ENCODE measurements at regions not wholly inside any gene's neighbourhood (a gene's known extent, or its start where the extent isn't known, plus 50 kb on each side); places are given as distances from the start of the nearest gene placed in this dataset.
A peak's percentile ranks its signal among the peaks of the same experiment; 100 is the strongest.

DNA sequence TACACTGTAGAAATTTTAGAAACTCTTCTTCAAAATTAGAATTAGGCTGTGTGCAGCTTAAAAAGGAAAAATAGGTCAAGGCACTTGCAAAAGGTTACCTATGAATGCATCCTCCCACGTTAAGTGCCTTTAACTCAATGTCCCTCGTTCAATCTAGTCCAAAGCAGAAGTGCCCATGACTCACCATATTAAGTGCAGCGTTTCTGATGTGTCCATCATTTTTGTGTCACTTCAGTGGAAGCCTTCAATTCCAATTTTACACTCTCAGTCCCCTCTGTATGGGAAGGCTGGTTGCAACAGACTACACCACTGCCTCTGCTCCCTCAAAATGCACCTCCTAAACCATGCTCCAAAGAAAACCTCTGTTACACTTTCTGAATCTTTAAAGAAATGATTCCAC, 53.4 kb downstream of the FOXB1 start:
- no peak for DNase-seq (ENCODE audit: low read depth, low spot score)

DNA sequence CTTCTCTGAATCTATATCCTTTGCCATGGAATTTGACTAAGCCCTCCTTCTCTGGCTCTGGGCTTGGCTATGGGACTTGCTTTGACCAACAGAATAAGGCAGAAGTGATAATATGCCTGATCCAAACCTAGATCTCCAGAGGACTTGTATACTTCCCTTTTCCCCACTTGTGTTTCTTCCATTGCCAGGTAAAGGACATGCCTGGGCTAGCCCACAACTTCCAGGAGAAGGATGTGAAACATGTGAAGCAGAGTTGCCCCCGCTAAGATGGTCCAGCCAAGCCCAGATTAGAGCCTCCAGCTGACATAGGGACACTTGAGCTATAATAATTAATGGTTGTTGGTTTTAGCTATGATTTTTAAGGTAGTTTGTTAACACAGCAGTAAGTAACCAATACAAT, 55.1 kb downstream of the FOXB1 start:
- DNase-seq (ENCODE audit: low read depth, low spot score): no peak

DNA sequence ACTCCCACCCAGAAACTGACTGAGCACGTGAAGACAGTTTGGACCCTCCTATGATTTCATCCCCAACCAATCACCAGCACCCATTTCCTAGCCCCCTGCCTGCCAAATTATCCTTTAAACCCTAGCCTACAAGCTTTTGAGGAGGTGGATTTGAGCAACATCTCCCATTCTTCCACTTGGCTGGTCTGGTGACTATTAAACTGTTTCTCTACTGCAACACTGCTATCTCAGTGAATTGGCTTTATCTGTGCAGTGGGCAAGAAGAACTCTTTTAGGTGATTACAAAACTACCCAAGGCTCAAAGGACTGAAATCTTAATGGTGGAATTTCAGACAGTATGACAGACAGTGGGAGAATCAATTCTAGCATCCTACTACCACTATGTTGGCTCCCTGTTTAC, 57.6 kb downstream of the FOXB1 start:
- no peak for DNase-seq (ENCODE audit: low read depth, low spot score)

DNA sequence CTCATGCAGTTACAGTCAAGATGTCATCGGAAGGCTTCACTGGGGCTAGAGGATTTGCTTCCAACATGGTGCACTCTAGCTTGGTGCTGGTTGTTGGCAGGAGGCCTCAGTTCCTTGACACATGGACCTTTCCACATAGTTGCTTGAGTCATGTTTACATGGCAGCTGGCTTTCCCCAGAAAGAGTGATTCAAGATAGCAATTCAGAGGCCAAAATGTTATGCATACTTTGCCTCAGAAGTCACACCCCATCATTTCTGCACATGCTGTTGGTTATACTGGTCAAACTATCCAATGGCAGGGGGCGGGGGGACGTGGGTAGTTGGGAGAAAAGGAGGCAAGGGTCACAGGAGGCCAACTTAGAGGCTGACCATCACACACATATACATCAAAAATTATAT, 58.7 kb downstream of the FOXB1 start:
- DNase-seq (ENCODE audit: low read depth, low spot score): peak; percentile 20

DNA sequence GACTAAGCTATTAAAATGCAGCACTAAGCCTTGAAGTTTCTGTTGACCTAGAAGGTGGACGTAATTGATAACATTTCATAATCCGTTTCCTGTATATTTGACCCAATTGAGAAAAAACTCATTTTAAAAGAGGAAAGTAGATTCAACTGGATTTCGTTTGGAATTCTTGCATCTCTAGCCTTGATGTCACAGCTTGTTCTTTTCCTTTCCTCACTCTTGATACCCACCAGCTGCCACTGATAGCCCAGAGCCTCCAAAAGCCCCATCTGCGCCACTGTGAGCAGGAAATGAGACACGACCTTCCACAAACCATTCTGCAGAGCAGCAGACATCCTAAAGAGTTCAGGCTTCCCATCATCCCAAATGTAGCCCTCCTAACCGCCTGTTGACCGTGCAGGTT, 61.8 kb downstream of the FOXB1 start:
- no peak for DNase-seq (ENCODE audit: low read depth, low spot score)

DNA sequence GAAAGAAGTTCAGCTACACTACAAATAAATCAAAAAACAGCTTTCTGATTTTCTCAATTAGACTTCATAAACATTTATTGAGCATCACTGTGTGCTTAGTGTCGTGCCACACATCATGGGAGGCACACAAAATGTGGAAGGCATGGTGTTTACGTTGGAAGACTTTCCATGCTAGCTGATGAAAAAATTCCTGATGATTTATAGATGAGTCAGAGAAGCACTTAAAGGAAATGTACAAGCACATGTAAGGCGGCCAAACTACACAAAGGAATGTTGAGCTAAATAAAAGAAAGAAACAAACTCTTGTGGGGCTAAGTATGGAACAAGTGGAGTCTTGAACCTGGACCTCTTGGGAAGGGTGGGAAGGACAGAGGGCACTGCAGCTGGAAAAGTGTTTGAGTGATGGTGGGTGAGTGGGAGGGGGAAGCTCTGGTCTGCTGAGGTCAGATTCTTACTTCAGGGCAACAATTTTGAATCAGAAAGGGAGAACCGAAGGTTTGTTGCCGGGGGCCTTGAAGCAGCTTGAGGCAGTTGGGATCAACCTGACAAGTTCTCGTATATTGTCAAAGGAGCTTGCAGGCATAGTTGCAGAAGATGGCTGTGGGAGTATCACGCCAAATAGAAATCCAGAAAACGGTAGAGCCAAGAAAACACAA, 66.9 kb downstream of the FOXB1 start:
- peak; percentile 70 for DNase-seq (ENCODE audit: low read depth, low spot score)

DNA sequence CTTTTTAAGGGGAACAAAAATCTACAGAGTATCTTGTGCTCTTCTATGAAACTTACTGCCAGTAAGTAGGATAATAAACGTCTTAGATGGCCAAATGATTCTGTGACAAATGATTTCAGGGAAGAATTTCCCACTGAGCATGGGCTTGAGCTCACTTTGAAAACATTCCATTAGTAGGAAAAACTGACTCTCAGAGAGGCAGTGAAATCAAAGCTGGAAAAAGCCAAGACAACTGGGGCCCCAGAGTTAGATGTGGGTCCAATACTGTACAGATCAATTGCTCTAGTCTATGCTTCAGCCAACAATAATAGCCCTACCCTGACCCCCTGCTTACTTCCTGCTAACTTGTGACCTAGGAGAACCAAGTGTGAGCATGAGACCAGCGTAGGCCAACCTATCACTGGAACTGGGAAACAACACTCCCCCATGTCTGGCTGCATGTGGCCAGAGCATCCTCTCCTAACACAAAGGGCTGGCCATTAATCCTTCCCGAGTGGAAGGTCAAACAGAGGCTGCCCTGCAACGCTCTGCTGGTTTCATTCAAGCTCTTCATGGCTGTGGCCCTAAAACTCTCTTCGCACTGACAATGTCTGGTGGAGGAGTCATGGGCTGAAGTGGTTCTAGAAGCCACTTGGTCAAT, 68.8 kb downstream of the FOXB1 start:
- no peak for DNase-seq (ENCODE audit: low read depth, low spot score)

DNA sequence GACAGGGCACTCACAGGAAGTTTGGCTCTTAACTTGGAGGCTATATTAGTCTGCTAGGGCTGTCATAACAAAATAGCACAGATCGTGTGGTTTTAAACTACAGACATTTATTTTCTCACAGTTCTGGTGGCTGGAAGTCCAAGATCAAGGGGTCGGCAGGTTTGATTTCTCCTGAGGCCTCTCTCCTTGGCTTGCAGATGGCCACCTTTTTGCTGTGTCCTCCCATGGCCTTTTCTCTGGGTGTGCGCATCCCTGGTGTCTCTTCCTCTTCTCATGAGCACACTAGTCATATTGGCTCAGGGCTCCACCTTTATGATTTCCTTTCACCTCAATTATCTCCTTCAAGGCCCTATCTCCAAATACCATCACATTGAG, 69.3 kb downstream of the FOXB1 start:
- no peak for DNase-seq (ENCODE audit: low read depth, low spot score)

DNA sequence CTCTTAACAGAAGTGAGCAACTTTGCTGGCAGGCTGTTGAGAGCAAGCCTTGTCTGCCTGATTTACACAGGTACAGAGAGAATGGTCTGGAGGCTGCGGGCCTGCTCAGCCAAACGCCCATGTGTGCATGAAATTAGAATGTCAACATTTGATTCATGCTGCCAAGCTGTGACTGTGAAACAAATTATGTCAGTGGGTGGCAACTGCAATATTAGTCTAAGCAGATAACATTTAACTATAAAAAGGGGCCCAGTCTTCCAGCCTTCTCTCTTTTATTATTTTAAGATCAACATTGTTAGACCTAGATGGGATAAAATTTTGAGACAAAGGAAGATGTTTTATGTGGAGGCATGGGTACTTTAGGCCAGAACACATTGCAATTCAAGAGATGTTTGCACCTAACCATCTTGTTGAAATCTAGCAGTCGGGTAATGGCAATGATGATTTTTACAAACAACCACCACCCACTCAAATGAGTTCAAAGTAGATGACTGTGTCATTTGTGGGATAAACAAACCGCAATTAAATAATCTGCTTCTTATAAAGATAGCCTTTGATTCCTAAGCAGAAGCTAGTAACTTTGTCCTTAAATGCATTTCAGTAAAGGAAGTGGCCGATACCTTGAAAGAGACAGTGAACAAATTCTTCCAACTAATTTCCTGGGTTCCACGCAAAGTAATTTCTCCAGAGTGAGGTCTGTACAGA, 70.2 kb downstream of the FOXB1 start:
- peak; percentile 49 for DNase-seq (ENCODE audit: low read depth, low spot score)

DNA sequence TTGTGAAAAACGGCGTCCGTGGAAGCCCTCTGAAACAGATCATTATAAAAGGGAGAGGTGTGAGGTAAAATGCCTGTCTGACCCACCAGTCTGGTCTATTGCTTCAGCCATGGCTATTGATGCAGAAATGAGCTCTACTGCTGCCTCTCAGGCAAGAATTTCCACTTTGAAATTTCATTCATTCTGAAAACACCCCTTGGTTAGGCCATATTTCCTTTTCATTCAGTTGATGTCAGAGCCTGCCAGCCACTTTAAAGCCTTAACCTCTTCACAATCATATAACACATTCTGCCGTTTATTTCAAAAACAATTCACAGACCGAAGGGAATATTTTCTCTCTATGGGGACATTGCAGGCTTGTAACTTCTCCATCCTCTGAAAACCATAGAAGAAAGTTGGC, 71.9 kb downstream of the FOXB1 start:
- no peak for DNase-seq (ENCODE audit: low read depth, low spot score)

DNA sequence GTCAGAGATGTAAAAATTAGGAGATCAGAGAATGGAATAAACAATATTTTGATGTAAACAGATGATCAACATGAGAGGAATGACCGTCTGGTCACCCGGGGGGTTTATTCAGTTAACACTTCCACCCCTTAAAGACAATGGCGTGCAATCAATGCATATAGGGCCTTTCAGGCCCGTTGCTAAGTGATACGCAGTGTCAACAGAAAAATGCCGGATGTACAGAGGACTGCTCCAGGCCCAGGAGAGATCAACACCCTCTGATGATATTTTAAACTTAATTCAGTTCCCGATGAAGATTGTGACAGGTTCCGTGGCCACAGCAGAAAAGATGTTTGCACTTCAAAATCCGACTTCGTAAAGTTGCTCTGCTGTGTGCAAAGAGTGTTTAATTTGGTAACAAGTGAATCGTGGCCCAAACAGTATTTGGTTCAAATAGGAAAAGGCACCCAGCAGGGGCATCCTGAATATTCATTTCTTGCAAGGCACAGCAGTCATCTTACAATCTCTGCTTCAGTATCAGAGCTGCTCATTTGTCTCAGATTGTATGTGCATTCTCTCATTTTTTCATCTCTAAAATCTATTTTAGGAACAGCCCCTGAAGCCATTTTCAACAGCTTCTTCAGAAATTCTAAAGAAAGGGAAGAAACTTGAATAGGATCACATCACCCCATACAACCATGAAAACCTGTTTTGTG, 72.6 kb downstream of the FOXB1 start:
- no peak for DNase-seq (ENCODE audit: low read depth, low spot score)

DNA sequence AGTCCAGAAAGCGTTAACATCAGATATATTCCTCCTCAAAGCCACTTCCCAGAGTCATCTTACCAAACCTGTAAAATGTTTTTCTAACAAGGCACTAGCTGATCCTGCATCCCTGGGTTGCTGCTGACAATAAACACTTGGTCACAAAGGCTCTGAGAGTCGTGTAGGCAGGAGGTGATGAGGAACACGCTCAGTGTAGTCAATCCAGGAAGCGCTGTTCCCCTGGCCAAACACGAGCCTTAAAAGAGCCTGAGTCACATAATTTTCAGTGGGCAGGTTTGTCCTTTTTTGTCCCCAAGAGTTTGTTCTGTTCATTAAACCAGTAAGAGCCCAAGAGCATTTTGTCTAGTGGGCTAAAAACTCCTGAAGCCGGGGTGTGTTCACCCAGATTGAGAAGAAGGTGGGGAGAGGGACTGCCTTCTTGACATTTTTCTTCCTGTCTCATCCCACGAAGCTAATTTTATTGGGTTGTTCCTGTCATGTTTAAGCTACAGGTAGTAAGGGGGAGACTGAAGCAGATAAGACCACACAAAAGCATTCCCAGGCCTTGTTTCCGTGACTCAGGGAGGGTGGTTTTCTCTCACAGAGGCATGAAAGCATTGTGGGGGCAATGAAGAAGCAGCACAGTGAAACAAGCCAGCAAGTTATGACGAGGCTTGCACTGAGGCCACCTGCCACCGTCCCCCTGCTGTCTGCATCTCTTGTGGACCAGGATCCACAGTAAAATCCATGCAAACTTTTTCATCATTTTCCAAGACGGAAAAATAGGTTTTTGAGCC, 73.7 kb downstream of the FOXB1 start:
- DNase-seq (ENCODE audit: low read depth, low spot score): no peak

DNA sequence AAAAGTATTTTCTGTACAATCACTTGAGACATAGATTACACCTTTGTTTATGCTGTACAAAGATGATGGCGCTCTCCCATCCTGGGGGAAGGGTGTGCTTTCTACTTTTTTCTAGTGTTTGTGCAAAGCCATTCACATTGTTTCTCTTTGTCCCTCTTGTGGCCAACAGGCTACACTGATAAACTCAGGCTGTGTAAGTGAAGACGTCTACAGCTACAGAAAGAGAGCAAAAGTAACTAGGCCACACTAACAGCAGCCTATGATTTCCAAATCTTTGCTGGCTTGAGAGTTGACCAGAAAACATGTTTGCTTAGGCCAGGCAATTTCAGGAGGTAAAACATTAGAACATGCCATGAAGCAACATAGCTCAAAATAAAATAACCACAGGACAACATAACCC, 75.1 kb downstream of the FOXB1 start:
- DNase-seq (ENCODE audit: low read depth, low spot score): no peak

DNA sequence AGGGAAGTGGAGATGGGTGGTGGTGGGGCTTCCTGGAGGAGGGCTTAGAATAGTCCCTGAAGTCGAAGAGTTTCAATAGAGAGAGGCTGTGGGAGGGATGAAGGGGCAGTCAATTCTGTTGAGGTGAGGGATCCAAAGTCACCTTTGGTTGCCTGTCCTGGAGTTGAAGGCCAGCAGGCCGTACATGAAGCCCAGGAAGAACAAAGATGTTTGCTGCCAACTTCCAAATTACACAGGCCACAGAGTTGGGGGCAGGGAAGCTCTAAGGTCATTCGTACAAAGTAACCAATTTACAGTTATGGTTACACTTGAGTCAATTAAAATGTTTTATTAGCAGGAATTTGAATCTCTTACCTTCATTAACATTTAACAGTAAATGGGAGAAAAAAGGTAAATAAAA, 77.9 kb downstream of the FOXB1 start:
- DNase-seq (ENCODE audit: low read depth, low spot score): no peak

DNA sequence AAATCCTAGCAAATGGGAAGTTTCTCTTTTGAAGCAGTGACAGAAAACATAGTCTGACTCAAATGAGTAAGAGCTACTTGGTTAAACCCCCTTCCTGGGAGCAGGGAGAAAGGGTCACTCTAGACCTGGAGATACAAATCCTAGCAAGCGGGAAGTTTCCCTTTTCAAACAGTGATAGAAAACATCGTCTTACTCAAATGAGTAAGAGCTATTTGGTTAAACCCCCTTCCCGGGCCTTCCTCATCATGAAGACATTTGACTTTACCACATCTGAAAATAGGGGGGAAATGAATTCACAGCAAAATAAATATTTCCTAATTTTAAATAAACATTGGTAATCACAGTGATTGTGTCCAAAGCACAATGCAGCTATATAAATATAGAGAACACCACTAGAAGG, 79.2 kb downstream of the FOXB1 start:
- no peak for DNase-seq (ENCODE audit: low read depth, low spot score)

DNA sequence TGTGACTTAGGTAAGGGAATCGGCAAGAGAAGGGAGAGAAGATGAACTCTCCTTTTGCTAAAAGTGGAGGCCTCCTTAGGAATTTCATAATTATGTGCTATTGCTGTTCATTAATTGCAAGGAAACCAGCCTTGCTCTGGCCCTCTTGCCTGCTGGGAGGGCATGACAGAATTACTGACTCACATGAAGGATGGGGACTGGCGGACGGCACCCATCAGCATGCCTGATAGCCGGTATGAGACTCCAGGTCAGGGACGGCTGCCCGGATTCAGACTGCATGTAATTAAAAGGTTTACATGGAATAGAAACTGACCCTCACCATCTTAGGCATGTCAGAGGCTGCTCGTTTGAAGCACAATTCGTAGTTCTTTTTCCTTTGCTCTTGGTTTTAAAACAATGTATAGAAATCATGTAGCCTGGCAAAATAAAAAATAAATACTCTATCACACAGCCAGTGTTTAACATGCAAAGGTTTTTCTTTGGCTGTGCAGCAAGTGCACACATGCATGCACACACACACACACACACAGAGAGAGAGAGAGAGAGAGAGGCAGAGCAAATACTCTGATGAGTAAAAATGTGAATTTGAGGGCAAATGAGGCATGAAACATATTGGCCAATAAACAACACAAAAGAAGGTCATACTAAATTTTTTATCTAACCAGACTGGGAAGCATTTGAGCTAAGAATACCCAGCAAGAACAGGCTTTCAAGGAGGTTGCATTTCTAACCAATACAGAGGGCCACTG, 82.7 kb downstream of the FOXB1 start:
- peak; percentile 39 for DNase-seq (ENCODE audit: low read depth, low spot score)

DNA sequence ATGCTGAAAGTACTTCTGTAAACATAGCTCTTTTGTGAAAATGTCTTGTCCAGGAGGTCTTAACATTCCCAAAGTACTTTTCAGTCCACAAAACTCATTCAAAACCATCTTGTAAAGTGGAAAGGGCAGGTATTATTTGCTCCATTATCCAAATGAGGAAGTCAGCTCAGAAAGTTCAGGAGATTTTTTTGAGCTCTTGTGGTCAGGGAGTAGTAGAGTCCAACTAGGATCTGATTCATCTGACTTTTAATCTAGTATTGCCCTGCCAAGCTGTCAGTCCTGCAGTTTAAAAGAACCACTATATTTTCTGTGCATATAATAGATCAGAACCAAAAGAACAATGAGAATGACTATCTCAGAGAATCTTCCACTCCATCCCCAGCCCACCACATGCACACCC, 83.5 kb downstream of the FOXB1 start:
- peak; percentile 34 for DNase-seq (ENCODE audit: low read depth, low spot score)

DNA sequence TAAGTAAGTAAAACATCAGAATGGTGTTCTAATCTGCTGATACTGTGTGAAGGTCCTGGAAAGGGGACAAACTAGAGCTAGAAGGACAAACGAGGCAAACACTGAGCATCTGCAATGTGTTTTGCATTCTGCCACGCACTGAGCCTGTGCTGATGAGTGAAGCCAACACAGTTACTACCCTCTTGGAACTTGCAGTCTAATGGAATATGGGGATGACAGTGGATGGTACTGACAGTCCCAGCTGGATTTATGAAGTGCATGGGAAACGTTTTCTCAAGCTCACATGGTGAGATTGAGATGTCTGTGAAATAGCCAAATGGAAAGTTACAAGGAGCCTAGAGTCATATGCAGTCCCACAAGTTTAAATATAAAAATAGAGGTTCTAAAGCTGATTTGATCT, 86.6 kb downstream of the FOXB1 start:
- DNase-seq (ENCODE audit: low read depth, low spot score): no peak

DNA sequence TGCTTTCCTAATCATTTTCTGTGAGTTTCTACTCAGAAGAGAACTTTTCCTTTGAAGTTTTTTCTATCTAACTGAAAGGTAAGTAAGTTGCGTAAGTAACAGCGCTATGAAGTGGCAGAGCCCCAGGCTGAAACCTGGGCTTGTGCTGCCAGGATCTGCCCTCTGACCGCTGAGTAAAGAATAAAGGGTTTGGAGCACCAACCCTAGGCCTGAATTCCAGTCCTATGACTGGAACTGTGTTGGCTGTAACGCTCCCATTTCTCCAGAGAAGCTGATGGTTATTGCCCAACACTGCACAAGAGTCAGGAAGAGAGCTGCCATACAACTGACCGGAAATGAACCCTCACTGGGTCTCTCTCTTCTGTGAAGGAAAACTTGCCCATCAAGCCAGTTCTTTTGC, 87.0 kb downstream of the FOXB1 start:
- peak; percentile 79 for DNase-seq (ENCODE audit: low read depth, low spot score)

DNA sequence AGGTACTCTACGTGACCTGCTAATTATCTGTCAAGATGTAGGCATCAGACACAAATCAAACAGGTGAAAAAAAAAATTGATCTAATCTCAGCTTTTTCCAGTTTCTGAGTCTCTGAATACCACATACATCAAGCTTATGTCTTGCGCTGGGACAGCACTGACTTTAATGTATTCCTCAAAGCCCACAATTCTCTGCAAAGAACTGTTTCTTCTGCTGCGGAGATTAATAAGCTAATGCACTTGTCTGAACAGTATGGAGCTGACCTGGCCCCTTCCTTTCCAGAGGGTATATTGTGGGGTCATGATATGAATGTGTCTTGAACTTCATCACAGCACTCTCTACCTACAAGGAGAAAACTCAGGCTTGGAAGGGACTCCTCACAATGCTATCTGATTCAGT, 87.8 kb downstream of the FOXB1 start:
- DNase-seq (ENCODE audit: low read depth, low spot score): no peak

All from astrocyte of the hippocampus (primary cell).